UCSD-AML1 (cell line): ENCODE measurements at regions not wholly inside any gene's neighbourhood (a gene's known extent, or its start where the extent isn't known, plus 50 kb on each side); places are given as distances from the start of the nearest gene placed in this dataset.
"Not testable (repeated sequence)": the region's sequence is repeated elsewhere in the genome, so short reads cannot be mapped to it uniquely, and the experiment has no call there.

Experiments used
- DNase-seq: peaks from one replicate; lab custom pipeline; 2025; ENCODE audit not compliant: unreplicated experiment; lab: John Stamatoyannopoulos, UW

GRCh38 chr7:52616552-52616951, 418.9 kb upstream of the POM121L12 start:
- DNase-seq: no peak

- DNase-seq: no peak
Measured at GRCh38 chr7:52615021-52615695, 420.3 kb upstream of the POM121L12 start.

DNA sequence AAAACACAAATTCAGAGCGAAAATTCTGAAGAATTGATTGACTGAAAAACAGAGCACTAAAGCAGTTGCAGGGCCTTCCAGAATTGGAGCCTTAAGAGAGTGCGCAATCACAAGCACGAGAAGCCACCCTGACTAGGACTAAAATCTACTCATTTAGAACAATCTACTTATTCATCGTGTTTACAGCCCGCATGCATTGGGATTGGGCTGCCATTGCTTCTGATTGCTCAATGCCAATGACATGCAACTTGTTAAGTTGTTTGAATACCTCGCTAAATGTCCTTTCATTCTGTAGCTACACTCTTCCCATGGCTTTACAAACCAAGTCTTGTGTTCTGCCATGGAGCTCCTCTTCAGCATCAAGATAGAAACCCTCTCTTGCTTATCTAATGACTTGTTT, 425.9 kb upstream of the POM121L12 start:
- DNase-seq: no peak

GRCh38 chr7:52592698-52593097, 442.7 kb upstream of the POM121L12 start:
- no peak for DNase-seq

GRCh38 chr7:52586704-52587103, 448.7 kb upstream of the POM121L12 start:
- no peak for DNase-seq

DNA sequence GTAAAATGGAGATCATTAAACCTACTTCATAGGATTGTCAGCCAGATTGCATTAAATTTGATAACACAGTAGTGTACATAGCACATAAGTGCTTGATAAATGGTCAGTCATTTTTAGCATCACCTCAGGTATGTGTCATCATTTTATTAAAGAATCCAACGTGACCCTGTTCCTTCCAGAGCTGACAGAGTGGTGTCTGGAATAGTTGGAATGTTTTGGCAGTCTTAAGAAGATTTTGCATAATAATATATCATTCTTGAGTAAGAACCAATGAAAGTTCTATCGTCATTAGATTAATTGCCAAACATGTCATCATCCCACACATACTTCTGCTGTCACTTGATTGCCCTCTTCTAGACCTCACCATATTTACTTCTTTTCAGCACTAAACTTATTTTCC, 451.4 kb upstream of the POM121L12 start:
- DNase-seq: no peak

- not testable (repeated sequence) for DNase-seq
Measured at GRCh38 chr7:52573141-52573540, 462.3 kb upstream of the POM121L12 start.

DNA sequence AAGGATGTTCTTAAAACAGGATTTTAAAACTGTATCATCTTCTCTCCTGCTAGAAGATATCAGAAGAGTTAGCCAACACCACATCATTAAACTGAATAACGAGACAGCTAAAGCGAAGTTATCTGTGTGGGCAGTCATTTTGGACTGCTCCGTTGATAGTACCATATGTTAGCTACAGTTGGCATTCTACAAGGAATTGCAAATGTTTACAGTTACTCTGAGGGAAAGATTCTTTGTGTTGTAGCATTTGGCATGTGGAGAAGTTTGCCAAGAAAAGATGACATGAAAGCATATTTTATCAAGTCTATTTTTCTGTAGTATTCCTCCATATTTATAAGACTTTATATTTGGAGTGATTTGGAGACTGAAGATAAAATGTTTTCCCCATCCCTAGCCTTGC, 464.4 kb upstream of the POM121L12 start:
- no peak for DNase-seq

- DNase-seq: no peak
Measured at GRCh38 chr7:52569151-52569550, 466.3 kb upstream of the POM121L12 start.

DNA sequence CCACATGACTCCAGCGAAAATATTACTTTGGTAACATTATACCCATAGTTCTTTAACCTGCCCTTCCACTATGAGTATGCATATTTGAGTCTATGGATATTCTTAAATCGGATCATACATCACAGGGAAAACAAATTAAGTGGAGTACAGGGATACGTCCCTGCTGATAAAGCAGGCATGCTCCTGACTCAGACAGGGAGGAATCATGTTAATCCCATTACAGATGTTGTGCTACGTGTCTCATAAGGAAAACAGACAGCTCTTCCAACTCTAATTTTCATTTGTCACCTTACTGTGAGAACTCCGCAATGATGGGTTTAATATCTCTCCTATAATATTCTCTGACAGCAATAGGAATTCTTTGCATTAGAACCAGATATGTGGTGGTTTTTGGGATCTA, 469.5 kb upstream of the POM121L12 start:
- no peak for DNase-seq

GRCh38 chr7:52555805-52556204, 479.6 kb upstream of the POM121L12 start:
- DNase-seq: no peak

DNA sequence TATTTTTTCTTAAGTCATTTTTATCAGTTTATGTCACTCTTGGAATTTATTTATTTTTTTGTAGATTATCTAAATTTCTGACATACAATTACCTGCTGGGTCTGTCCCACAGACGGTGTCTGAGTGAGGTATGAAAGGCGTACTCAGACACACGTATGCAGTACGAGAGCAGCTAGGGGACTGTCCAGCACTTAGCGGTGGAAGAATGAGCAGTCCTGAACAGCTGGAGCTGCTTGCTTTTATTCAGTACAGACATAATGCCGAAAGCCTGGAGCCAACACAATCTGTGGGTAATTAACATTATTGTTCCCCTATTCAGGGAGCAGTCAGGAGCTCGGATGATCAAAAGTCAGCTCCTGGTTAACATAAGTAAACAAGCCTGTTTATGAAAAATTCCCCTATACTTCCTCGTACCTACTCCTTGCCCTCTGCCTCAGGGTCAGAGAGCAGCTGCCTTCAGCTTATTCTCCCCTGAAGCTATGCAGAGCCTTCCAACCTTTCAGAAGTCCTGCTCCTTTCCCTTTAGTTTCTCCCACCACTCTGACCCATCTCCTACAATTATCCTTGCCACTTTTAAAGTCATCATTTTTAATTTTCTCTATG, 488.0 kb upstream of the POM121L12 start:
- DNase-seq: no peak

- not testable (repeated sequence) for DNase-seq
Measured at GRCh38 chr7:52541198-52541765, 494.2 kb upstream of the POM121L12 start.

DNA sequence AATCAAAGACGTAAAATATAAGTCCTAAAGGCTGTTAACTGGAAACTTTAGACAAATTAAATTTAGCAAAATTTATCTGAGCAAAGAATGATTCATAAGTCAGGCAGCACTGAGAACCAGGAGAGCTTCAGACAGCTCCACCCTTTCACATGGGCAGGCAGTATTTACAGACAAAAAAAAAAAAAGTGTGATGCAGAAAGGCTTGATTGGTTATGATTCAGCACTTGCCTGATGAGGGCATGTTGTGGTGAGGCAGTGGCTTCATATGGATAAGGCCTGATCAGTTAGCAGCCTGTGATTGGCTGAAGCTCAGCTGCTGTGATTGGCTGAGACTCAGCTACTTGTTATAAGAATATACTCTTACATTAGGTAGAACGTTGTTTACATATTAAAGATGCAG, 495.4 kb upstream of the POM121L12 start:
- DNase-seq: no peak

GRCh38 chr7:52539414-52539813, 496.0 kb upstream of the POM121L12 start:
- DNase-seq: no peak

DNA sequence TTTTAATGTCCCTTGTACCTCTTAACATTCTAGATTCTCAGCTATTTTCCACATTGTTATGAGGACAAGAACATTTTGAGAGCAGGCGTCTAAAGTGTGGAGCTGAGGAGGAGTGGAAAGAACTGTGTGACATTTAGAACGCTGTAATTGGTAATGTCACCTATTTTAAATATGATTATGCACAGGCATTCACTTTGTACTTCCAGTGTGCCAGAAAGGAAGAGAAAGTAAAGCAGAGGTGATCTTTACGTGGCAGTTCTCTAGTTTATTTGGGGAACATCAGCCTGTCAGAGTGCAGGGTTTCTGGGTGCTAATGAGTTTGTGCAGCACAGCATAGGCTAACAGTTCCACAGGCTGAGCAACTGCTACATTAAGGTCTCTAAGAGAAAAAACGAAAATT, 498.4 kb upstream of the POM121L12 start:
- DNase-seq: no peak

GRCh38 chr7:52525772-52526341, 509.6 kb upstream of the POM121L12 start:
- DNase-seq: no peak

GRCh38 chr7:52518869-52519268, 516.6 kb upstream of the POM121L12 start:
- DNase-seq: no peak

DNA sequence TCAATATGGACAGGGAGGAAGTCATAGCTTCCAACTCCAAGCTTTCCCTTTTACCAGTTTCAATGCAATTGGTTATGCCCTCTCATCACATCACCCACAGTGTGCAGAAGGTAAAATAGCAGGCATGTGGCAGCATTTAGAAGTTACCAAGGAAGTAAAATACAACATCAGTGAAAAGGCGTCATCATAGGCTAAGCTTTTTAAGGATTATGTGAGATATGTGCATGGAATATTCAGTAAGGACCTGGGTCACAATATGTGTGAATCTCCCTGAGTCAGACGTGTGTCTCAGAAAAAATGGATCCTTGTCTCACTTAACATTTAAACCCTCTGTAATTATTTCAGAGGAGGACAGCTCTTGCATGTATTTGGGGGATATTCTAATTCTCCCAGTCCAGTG, 522.8 kb upstream of the POM121L12 start:
- no peak for DNase-seq

DNA sequence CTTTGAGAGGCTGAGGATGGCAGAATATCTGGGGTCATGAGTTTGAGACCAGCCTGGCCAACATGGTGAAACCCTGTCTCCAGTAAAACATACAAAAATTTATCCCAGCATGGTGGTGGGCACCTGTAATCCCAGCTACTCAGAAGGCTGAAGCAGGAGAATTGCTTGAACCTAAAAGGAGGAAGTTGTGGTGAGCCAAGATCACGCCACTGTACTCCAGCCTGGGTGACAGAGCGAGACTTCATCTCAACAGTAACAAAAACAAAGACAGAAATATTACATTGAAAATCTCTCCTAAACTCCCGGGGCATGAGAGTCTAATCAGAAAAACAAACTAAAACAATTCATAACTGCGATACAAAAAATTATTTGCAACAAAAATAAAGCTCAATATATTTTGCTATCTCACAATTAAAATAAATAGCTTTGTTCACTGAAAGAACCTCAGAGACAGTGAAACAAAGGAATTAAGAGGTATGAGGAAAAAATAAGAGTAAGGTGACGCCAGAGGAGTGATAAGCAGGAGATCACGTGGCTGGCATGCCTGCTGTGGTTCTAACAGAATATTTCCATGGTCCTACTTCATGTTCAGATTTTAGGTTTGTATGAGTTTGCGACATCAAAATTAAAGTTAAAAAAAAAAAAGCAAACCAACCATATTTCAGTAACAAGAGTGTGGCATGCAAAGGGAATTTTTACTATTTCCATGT, 527.7 kb upstream of the POM121L12 start:
- DNase-seq: no peak

DNA sequence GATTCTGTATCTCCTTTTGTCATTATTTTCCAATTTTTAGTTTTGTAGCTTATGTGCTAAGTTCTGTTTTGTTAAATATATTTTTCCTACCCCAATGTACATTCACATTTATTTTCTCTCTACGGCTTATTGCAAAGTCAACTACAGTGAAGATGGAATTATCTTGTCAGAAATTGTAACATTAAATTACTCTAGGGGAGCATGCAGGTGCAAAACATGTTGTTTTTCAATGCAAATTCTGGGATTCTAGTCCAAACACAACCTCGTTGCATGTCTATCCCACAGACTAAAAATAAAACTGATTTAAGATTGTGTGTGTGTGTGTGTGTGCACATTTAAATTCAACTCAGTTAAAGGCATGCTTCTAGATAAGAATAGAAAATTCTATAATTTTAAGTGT, 529.1 kb upstream of the POM121L12 start:
- DNase-seq: no peak

GRCh38 chr7:52504561-52504960, 530.9 kb upstream of the POM121L12 start:
- DNase-seq: no peak
